ENCODE measurements at regions not wholly inside any gene's neighbourhood (a gene's known extent, or its start where the extent isn't known, plus 50 kb on each side); places are given as distances from the start of the nearest gene placed in this dataset.

DNA sequence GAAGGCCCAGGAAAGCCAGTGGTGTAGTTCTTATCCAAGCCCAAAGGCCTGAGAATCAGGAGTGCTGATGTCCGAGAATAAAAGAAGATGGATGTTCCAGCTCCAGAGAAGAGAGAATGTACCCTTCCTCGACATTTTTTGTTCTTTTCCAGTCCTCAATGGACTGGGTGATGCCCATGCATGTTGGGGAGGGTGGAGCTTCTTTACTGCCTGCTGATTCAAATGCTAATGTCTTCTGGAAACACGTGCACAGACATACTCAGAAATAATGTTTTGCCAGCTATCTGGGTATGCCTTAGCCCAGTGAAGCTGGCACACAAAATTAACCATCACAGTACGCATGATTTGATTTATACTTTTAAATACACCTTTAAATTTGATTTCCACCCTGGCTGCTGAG, 61.5 kb upstream of the FOXE1 start (continued):
- TF ChIP-seq, protein P1, sequence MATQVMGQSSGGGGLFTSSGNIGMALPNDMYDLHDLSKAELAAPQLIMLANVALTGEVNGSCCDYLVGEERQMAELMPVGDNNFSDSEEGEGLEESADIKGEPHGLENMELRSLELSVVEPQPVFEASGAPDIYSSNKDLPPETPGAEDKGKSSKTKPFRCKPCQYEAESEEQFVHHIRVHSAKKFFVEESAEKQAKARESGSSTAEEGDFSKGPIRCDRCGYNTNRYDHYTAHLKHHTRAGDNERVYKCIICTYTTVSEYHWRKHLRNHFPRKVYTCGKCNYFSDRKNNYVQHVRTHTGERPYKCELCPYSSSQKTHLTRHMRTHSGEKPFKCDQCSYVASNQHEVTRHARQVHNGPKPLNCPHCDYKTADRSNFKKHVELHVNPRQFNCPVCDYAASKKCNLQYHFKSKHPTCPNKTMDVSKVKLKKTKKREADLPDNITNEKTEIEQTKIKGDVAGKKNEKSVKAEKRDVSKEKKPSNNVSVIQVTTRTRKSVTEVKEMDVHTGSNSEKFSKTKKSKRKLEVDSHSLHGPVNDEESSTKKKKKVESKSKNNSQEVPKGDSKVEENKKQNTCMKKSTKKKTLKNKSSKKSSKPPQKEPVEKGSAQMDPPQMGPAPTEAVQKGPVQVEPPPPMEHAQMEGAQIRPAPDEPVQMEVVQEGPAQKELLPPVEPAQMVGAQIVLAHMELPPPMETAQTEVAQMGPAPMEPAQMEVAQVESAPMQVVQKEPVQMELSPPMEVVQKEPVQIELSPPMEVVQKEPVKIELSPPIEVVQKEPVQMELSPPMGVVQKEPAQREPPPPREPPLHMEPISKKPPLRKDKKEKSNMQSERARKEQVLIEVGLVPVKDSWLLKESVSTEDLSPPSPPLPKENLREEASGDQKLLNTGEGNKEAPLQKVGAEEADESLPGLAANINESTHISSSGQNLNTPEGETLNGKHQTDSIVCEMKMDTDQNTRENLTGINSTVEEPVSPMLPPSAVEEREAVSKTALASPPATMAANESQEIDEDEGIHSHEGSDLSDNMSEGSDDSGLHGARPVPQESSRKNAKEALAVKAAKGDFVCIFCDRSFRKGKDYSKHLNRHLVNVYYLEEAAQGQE (tag by site-specific recombination; IDR thresholded peaks at IDR 0.05) = no peak
- TF ChIP-seq ZNF433 (tag by site-specific recombination; IDR thresholded peaks at IDR 0.05; ENCODE audit: low read depth) = no peak
- TF ChIP-seq HOXA7 (CRISPR knock-in tag; IDR thresholded peaks at IDR 0.05; ENCODE audit: borderline replicate concordance) = no peak
- no peak for TF ChIP-seq ZNF16 (tag by site-specific recombination; IDR thresholded peaks at IDR 0.05; ENCODE audit: low read depth)

DNA sequence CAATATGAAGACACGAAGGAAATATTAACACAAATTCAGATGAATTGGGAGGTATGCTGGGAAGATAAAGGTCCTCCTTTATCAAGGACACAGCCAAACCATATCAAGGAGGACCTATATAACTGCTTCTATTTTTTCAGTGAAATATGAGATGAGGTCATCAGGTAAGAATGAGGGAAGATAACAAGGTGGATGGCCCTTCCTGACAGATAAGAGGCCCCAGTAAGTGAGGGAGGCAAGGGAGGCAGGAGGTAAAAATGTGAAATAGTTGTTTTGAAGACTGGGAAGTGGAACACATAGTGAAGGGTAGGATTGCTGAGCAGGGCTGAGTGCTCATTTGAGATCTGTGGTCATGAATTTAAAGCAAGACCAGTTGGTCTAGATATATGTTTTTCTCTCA, 60.0 kb upstream of the FOXE1 start:
- H3K4me1 ChIP-seq (ENCODE audit: control insufficient read depth, insufficient read depth, low read length) = no peaks in the 10 kb centered on the region
- H3K9me3 ChIP-seq (ENCODE audit: control insufficient read depth, insufficient read depth, low read depth, low read length) = no peaks in the 10 kb centered on the region
- no peak for TF ChIP-seq WT1 (tag by site-specific recombination; IDR thresholded peaks at IDR 0.05)
- TF ChIP-seq ZBTB8A (tag by site-specific recombination; IDR thresholded peaks at IDR 0.05) = no peak
- no peak for TF ChIP-seq ZNF174 (tag by site-specific recombination; IDR thresholded peaks at IDR 0.05)
- H3K36me3 ChIP-seq (ENCODE audit: control insufficient read depth in 2 of 2, insufficient read depth in 1 of 2, low read length in 2 of 2) = no peaks in the 10 kb centered on the region
- CTCF ChIA-PET = no interaction called here
- POLR2A ChIA-PET = interaction anchor here (1.0 kb wide), 1 partner anchor 189 kb away, joined by 4 read pairs; no protein-coding TSS in a partner anchor
- no peak overlapping the region for H3K27ac ChIP-seq (ENCODE audit: extremely low read depth, low read depth, low read length)
- H3K4me3 ChIP-seq (ENCODE audit: low read depth, low read length) = no peak overlapping the region

DNA sequence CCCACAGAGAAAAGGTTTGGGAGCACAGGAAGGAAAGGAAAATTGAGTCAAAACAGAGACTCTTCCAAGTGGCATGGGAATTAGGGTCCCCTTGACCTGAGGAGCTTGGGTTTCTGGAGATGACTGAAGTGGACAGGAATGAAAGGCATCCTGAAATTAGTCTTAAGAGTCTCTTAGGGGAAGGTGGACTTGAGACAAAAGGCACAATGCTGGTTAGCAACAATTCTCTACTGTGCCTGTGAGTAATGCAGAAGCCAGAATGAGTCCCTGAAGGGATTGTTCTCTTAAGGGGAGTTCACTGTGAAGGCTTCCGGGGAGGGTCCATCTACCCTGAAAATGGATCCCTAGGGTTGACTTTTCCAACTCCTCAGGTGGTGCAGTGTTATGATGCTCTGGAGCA, 58.4 kb upstream of the FOXE1 start:
- H3K27ac ChIP-seq (ENCODE audit: extremely low read depth, low read depth, low read length) = no peak overlapping the region
- ChIA-PET POLR2A (no interaction called here), CTCF (no interaction called here)
- no peaks in the 10 kb centered on the region for H3K4me1 ChIP-seq (ENCODE audit: control insufficient read depth, insufficient read depth, low read length)
- TF ChIP-seq ZNF837 (tag by site-specific recombination; IDR thresholded peaks at IDR 0.05) (no peak), ZNF341 (tag by site-specific recombination; IDR thresholded peaks at IDR 0.05; ENCODE audit: low read depth) (no peak), ZNF501 (tag by site-specific recombination; IDR thresholded peaks at IDR 0.05) (no peak), MYNN (tag by site-specific recombination; IDR thresholded peaks at IDR 0.05; ENCODE audit: borderline replicate concordance) (no peak), ZNF660 (tag by site-specific recombination; IDR thresholded peaks at IDR 0.05) (no peak), ZNF391 (tag by site-specific recombination; IDR thresholded peaks at IDR 0.05; ENCODE audit: borderline replicate concordance, low read depth) (no peak), ZNF133 (tag by site-specific recombination; IDR thresholded peaks at IDR 0.05) (no peak), ZIC2 (tag by site-specific recombination; IDR thresholded peaks at IDR 0.05) (no peak), ZNF585B (tag by site-specific recombination; IDR thresholded peaks at IDR 0.05) (no peak), SETDB1 (IDR thresholded peaks at IDR 0.05; ENCODE audit: insufficient read length, low read length) (no peak), SCRT1 (tag by site-specific recombination; IDR thresholded peaks at IDR 0.05; ENCODE audit: borderline replicate concordance) (no peak), ZNF416 (tag by site-specific recombination; IDR thresholded peaks at IDR 0.05) (no peak), OSR2 (tag by site-specific recombination; IDR thresholded peaks at IDR 0.05) (no peak), ZNF677 (tag by site-specific recombination; IDR thresholded peaks at IDR 0.05) (no peak), ZFP41 (tag by site-specific recombination; IDR thresholded peaks at IDR 0.05; ENCODE audit: borderline replicate concordance) (no peak), GLIS1 (tag by site-specific recombination; IDR thresholded peaks at IDR 0.05) (no peak)
- TF ChIP-seq, protein P2, sequence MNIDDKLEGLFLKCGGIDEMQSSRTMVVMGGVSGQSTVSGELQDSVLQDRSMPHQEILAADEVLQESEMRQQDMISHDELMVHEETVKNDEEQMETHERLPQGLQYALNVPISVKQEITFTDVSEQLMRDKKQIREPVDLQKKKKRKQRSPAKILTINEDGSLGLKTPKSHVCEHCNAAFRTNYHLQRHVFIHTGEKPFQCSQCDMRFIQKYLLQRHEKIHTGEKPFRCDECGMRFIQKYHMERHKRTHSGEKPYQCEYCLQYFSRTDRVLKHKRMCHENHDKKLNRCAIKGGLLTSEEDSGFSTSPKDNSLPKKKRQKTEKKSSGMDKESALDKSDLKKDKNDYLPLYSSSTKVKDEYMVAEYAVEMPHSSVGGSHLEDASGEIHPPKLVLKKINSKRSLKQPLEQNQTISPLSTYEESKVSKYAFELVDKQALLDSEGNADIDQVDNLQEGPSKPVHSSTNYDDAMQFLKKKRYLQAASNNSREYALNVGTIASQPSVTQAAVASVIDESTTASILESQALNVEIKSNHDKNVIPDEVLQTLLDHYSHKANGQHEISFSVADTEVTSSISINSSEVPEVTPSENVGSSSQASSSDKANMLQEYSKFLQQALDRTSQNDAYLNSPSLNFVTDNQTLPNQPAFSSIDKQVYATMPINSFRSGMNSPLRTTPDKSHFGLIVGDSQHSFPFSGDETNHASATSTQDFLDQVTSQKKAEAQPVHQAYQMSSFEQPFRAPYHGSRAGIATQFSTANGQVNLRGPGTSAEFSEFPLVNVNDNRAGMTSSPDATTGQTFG (tag by site-specific recombination; IDR thresholded peaks at IDR 0.05; ENCODE audit: borderline replicate concordance) = no peak
- TF ChIP-seq, protein P3, sequence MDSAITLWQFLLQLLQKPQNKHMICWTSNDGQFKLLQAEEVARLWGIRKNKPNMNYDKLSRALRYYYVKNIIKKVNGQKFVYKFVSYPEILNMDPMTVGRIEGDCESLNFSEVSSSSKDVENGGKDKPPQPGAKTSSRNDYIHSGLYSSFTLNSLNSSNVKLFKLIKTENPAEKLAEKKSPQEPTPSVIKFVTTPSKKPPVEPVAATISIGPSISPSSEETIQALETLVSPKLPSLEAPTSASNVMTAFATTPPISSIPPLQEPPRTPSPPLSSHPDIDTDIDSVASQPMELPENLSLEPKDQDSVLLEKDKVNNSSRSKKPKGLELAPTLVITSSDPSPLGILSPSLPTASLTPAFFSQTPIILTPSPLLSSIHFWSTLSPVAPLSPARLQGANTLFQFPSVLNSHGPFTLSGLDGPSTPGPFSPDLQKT (IDR thresholded peaks at IDR 0.05; ENCODE audit: borderline replicate concordance, low read depth, low read length) = no peak
- TF ChIP-seq, protein P4, sequence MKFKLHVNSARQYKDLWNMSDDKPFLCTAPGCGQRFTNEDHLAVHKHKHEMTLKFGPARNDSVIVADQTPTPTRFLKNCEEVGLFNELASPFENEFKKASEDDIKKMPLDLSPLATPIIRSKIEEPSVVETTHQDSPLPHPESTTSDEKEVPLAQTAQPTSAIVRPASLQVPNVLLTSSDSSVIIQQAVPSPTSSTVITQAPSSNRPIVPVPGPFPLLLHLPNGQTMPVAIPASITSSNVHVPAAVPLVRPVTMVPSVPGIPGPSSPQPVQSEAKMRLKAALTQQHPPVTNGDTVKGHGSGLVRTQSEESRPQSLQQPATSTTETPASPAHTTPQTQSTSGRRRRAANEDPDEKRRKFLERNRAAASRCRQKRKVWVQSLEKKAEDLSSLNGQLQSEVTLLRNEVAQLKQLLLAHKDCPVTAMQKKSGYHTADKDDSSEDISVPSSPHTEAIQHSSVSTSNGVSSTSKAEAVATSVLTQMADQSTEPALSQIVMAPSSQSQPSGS (tag by site-specific recombination; IDR thresholded peaks at IDR 0.05; ENCODE audit: low read depth) = no peak
- H3K4me3 ChIP-seq (ENCODE audit: low read depth, low read length) = no peak overlapping the region
- H3K9me3 ChIP-seq (ENCODE audit: control insufficient read depth, insufficient read depth, low read depth, low read length) = no peaks in the 10 kb centered on the region
- H3K36me3 ChIP-seq (ENCODE audit: control insufficient read depth in 2 of 2, insufficient read depth in 1 of 2, low read length in 2 of 2) = no peaks in the 10 kb centered on the region
